Kasumi-1 (cell line): ENCODE measurements at regions not wholly inside any gene's neighbourhood (a gene's known extent, or its start where the extent isn't known, plus 50 kb on each side); places are given as distances from the start of the nearest gene placed in this dataset.

Experiments
- DNase-seq, 2 experiments: peaks; one replicate each; lab custom pipeline; 2025; lab: John Stamatoyannopoulos, UW

DNA sequence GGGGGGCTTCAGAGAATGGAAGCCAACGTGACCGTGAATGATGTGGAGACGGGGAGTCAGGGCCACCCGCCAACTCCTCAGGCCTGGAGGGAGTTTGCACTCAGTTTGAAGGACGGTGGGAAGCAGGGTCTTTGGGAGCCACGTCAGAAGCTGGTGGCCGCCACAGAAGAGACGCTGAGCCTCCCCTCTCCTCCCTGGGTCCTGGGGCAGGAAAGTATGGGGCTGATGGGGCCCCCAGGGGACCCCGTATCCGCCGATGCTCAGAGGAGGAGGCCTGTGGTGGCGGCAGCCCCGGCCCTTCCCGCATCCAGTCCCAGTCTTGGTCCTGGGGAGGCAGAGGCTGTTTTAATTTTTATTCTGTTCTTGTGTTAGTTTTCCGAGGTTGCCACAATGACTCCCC lies 188.6 kb upstream of the C1orf174 start:
- no peak for DNase-seq

DNA sequence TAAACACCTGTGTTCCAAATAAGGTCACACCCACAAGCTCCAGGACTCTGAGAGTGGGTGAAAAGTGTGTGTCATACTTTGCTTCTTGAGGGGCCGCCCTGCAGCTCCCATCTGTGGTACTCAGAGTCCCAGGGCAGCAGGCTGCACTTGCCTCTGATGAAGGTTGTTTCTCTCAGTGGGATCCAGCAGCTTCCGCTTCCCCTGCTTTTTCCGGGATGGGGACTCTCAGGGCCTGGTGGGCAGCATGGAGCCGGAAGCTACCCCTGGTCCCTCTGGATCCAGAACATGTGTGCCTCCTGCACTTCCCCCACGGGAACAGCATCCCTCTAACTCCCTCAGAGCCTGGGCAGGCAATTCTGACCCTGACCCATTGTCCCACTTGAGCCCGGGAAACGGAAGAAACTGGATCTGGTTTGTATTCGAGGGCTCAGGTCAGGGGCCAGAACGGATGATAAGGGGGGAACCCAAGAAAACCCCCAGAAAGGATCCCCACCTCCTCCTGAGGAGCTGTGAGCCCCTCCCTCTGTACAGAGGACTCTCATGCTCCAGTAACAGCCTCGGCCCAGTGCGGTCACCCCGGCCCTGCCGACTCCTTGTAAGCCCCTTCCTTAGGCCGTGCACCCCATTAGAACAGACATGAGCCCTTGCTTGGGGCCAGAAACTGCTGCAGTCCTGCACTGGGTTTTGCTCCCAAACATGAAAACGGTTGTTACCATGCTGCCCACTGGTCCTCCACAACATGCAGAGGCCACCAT lies 189.5 kb upstream of the C1orf174 start:
- no peak for DNase-seq

DNA sequence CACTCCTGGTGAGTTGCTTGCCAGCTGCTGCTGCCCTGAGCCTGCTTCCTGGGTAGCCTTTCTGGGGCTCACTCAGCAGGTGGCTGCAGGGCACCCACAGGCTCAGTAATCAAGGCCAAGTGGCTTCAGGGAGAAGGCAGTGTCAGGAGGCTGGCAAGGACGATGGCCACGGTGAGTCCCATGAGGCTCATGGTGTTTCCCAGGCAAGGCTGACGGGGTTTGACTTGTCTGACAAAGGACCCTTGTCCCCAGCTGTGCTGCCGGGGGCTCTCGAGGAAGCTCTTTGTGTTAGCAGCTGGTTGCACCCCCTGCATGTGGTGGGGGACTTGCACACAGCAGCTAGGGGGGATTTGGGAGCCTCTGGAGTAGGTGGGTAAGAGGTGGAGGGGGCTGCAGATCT lies 190.5 kb upstream of the C1orf174 start:
- no peak for DNase-seq

DNA sequence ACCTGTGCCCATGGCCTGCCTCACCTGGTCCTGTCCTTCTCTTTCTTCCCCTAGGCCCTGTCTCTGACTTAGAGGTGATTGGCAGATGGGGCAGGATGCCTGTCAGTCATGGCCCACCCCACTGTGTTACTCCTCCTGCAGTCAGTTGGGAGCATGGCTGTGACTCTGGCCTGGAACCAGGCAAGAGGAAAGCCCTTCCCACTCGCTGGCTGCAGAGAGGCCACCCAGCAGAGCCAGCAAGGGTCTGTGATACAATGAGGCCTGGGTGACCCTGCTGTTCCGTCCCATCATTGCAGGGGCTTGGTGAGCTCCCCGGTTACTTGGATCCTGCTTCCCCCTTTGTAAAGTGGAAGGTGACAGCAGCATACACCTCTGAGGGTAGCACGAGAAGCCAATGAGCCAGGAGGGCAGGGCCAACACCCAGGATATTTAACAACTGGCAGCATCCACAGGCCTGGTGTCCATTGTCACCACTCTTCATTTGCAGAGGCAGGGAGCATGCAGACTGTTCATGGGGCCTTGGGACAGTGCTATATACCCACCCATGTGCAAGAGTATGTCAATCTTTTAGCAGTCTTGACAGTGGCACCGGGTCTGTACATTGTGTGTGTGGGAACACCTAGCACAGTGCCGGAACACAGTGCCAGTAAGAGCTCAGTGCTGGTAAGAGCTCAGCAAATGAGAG lies 191.0 kb upstream of the C1orf174 start:
- DNase-seq: no peak

DNA sequence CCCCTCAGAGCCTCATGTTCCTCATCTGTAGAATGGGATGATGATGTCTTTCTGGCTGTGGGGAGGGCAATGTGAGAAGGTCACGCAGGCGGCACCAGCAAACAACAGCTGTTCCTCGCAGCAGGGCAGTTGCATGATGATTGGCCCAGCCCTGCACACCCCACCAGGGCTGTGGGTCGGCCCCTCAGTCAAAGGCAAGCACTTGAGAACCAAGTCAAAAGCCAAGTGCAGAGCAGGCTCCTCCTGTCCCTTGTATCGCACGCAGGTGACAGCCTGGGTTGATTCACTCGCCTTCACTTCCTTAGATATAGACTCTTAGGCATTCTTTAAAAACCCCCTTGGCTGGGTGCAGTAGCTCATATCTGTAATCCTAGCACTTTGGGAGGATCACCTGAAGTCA lies 191.9 kb upstream of the C1orf174 start:
- no peak for DNase-seq

DNA sequence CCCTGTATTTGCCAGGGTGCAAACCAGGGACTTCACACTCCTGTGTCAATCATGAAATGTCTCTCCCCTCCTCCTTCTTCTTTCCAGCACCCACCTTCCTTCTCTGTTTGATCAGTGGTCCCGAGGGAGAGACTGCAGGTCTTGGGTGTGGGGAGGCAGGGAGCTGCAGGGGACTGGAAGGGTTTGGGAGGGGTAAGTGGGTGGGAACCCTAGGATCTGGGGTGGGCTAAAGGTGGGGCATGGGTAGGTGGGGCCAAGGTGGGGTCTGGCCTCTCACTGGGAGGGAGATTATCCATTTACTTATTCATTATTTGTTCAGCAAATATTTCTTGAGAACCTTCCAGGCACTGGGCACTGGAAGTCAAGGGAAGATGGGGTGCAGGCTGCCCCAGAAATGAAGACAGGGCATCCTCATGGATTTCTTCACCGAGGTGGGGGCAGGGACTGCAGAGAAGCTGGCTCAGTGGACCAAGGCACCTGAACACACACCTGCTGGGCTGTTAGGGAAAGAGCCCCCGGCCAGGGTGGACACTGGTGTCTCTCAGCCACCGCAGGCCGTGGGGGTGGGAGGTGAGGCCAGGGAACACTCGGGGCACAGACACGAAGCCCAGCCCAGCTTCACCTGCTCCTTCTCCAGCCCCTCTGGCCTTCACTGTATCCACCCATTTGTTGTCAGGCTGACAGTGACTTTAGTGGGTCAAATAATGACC lies 193.9 kb upstream of the C1orf174 start:
- no peak for DNase-seq

DNA sequence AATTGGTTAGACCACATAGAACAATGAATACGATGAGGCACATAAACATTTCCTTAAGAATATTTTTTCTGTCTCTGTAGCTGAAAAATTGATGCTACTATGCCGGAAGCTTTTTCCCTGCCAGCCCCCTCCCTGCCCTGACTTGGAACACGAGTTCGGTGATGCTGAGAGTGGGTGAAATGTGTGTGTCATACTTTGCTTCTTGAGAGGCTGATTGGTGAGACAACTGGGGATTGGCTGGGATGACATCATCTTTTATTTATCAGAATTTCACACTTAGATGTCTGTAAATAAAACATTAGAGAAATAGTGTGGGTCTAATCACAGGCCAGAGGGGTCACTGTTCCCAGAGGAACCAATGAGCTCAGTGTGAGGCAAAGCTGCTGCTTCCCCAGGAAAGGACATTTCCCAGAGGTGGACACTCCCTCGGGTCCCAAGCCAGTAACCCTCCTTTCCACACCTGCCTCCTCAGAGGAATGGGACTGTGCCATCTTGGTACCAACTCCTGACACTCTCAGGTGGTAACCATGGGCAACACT lies 195.4 kb upstream of the C1orf174 start:
- DNase-seq: no peak

DNA sequence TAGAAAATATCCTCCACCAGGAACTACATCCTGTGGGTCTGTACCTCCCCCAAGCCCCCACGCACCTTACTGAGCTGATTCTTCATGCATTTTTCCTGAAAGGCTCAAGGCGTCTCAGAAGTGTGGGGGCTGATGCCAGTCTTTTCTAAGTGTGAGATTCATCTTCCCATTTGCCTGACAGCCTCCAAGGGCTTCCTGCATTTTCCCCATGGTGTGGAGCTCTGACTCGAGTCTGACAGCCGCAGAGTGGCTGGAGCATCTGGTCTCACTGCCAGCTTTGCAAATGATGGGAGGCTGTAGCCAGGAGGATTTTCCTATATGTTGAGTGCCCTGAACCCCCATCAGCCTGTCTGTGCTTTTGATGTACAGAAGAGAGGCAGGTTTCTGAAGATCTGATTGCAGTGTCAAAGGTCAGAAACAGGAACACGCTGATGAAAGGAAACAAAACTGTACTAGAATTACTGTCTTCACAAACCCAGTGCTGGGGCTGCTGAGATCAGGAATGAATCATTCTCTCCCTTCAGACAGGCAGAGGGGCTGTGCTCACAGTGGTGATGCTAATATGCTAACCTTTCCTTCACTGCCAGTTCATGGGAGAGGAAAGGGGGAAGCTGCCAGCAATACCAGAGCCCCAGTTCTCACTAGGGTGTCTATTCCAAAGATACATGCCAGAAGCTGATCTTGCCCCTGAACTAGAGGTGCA lies 201.5 kb upstream of the C1orf174 start:
- DNase-seq: no peak

DNA sequence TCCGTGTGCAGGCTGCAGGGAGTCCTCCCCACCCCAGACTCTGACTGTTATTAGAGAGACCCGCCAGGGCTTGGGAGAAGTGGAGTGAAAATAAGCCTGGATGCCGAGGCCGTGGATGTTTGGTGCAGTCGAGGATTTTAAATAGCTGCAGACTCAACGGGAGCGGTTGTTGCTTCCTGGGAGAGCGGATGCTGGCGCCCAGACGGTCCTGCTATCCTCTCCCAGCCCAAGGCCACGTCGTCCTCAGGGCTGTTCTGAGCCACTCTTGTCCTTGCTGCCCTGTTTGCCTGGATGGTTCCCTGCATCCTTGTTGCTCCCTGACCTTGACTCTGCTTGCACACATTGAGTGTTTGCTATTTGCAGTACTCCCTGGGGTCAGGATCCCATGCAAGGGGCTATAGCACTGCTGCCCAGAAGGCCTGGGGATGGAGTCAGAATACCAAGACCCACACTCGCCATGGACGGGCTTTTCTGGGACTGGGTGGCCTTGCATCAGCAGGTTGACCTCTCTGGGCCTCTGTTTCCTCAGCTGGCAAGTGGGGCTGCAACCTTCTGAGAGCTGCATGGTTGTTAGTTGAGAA lies 205.3 kb upstream of the C1orf174 start:
- no peak for DNase-seq

DNA sequence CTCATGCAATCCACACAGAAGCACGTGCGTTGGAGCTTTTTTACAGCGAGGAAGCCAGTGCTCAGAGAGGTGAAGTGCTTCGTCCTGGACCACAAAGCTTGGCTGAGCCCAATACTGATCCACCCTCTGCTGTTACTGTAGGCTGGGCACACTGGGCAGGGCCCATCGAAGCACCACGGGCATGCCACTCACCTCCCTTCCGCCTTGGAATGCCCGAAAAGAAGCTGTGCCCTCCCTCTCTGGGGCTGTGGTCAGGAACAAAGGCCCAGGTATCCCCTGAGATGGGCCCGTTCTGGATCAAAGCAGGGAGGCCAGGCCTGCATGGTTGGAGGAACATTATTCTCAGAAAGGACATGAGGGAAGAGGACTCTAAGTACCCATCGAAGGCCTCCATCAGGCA lies 206.7 kb upstream of the C1orf174 start:
- DNase-seq: no peak

DNA sequence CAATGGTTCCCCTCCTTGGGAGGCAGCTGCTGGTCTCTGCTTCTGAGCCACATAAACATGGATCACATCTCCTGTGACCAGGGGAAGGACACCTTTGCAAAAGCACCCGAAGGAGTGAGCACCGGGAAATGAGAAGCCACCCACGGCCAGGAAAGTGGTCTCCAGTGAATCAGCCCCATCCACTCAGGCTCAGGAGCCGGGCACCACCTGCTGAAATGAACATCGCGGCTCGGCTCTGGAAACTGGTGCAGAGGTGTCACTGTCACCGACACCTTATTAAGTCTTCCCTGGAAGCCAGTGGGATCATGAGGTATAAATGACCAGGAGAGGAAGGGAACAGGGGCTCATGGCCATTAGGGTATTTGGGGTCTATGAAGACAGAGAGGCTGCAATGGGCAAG lies 207.2 kb upstream of the C1orf174 start:
- DNase-seq: no peak

DNA sequence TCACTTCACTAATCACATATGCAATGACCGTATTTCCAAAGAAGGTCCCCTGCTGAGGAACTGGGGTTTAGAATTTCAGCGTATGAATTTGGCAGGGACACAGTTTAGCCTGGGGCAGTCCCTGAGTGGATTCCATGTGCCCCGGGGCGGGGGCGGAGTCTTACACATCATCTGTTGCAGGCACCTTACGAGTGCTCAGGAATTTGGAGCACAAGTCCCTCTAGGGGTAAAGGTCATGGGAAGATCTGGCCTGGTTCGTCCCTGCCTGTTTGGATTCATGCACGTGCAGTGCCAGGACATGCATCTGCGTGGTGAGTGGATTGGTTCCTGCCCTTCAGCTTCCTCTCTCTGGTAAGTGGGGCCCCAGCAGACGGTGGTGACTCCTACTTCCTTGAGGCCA lies 208.3 kb upstream of the C1orf174 start:
- DNase-seq: no peak

DNA sequence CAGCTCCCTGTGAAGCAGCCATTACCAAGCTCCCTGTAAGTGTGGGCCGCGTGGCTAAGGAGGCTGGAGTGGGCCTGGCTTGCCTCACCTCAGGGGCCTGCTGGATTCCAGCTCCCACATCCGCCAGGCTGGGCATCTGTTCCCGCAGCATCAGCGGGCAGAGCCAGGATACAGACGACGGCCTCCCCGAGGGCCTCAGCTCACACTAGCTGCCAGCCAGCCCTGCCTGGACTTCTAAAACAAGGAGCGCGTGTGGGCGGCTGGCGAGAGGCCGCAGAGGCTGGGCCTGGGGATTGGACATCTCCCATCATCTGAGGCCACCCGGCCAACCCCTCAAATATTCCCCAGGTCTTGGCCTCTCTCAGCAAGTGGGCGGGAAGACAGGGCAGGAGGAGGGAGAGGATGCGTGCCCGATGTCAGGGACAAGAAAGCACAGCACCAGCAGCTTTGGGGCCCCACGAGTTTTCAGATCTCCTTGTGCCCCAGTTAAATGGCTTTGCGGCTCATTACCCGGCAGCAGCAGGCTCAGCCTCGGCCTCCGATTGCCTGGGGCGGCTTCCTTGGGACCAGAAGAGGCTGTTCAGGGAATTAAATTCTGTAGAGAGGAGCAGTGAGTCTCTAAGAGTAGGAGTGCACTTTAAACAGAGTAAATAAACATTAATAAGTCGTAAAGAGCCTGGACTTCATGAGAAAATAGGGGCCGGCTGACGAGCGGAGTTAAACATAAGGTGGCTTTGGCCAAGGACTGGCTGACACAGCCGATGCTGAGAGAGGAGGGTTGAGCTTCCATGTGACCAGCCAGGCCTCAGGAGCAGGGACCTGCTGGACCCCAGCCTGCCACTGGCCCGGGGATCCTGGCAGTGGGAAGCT lies 208.9 kb upstream of the C1orf174 start:
- no peak for DNase-seq

DNA sequence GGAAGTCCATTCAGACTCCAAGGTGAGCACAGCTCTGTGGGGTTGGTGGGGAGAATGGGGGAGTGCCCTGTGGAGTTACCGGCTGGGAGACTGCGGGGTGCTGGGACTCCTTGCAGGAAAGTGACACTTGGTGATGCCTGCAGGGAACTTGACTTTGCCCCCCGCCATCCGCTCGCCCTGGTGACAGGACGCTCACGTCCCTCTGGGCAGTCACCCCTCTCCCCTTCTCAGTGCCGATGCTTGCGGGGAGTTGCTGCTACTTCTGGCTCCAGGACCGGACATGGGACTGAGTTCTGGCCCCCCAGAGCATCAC lies 209.5 kb upstream of the C1orf174 start:
- no peak for DNase-seq

DNA sequence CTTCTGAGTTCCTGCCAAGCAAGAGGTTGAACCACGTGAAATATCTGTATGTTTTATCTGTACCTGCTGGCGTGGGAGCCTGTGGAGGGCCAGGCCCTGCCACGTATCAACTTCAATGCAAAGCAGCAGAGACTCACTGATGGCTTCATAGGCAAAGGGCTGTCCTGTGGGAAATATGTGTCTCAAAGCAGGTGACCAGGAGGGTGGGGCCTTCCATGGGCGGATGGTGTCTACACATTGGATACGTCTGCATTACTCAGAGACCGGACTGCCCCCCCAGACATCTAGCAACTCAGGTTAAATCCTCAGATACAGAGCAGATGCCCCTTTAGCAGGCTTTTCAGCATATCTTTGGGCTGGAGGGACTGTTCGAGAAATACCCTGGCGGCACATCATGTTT lies 210.8 kb upstream of the C1orf174 start:
- DNase-seq: no peak

DNA sequence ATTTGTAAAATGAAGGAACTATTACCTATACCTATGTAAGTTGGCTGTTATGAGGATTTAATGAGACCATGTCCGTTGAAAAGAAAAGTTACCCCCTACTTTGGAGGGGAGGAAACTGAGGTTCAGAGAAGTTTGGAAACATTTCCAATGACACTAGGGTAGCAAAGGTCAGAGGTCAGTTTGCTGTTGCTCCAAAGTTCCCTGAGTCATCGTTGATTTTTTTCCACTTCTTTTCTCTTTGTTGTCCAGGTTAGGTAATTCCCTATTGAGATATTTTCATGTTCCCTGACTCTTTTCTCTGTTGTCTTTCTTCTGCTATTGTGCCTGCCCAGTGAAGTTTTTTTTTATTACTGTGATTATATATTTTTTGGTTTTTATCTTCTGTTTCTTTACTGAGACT lies 213.8 kb upstream of the C1orf174 start:
- DNase-seq: no peak

DNA sequence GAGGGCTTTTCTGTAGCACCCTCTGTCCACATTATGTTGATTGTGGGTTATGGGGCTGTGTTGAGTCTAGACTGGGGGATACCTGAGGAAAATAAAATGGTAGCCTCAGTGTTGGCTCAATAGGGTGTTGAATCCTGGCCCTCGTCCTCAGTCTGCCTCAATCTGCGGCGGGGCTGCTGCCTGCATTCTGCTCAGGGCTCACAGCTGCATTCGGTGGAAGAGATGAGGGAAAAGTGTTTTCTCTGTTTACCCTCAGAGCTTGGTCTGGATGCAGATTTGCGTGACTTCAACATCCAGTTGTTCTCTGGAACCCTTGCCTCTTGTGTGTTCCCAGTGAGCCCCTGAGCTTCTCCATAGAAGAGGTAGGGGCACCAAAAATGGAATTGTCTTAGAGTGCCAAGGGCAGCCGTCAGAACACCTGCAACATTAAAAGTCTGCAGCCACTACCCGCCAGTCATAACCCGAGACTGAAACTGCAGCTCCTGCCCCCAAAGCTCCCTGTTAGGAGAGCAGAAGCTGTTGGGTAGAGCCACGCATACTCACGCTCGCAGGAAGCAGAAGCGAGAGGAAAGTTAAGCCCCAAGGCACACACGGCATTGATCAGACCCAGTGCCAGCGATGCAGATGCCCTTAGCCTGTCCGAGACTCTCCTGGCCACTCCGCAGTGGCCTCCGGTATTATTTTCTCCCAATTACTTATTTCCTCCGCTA lies 215.3 kb upstream of the C1orf174 start:
- no peak for DNase-seq

DNA sequence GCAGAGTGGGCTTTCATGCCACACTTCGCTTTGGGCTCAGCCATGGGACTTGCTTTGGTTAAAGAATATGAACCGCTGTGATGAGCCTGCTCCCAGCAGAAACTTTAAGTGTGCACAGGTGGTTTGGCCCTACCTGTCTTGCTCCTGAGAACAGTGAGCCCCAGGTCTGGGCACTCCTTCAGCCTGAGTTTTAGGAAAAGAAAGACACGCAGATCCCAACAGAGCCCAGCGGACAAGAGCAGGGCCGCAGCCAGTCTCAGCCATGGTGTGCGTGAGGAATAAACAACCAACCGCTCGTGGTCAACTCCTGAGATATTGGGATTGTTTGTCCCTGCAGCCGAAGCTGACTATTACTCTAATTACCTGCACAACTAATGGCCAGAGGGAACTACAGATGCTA lies 217.1 kb upstream of the C1orf174 start:
- no peak for DNase-seq

DNA sequence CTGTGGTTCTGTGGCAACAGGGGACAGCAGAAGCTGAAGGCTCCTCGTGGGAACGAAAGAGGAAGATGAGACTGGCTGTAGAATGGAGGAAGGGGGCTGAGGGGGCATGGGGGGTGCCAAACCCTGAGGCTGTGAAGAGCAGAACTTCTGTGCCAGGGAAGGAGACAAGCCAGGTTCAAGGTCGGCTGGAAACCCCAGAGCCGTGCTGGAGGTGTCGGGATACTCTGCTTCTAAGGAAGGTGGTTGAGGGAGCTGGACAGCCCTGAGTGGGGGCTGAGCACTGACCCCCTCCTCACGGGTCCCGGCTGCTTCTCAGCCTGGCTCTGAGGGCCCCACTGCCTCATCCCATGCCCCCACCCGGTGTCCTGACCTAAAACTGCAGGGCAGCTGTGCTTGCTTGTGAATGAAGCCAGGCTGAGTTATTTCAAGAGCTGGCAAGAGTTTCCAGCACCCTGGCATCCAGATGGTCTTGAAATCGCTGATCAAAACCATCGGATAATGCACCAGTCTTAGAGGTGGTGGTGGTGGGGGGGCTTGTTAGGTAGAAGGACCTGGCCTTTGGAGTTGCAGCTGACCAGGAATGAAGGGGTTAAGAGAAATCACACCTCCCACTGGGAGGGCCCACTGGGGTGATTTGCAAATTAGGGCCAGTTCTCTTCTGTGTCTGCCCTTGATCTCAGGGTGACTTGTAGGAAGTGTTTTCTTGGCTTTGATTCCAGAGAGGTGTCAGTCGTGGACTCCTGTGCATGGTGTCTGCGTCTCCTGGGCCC lies 218.9 kb upstream of the C1orf174 start:
- no peak for DNase-seq
